ENCODE measurements at regions not wholly inside any gene's neighbourhood (a gene's known extent, or its start where the extent isn't known, plus 50 kb on each side); places are given as distances from the start of the nearest gene placed in this dataset.

DNA sequence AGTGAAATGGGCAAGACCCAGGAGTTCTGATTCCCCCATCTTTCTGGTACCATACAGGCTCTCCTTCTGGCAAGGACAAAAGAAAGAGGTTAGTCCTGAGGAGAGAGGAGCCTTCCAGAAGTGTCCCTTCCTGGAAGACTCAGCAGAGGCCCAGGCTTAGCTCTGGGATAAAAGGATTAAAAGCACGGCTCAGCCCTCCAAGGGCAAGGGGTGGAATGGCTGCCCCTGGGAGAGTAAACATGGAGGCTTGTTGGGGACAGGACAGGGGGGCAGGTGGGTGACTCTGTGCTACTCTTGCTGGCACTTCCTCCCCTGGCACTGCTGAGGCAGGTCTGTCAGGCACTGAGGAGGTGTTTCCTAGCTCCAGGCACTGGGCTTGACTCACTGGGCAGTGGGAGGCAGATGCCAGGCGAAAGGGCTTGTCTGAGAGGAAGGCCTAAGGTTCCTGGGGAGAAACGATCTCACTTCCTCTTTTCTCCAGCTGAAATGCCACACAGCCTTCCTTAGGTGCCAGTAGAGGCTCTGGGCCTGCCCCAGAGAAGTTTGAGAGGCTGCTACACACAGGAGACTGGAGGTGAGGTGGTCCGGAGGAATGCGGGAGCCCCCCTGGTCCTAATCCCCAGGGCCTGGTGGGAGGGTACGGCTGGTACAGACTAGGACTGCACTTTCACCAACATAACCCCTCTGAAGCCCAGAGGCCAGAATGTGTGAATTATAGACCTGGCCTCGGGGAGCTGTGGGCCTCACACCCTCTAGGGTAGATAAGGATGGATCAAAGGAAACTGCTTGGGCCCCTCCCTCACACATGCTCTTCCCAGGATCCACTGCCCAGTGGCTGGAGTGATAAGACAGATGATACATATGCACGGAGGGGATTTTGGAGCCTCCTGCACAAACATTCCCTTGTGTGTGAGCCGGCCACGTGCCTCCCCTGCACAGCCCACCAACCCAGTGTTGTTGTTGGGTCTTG is 63.2 kb upstream of the PODXL start:
- ChIA-PET POLR2A (no interaction called here), CTCF (interaction anchor here (1.1 to 1.4 kb wide), 2 partner anchors 9 to 35 kb away, joined by 3 to 4 read pairs; no protein-coding TSS in a partner anchor)
- no peak for DNase-seq (ENCODE audit: low read depth, low spot score)
- H3K4me3 ChIP-seq (ENCODE audit: low read depth, low read length) = no peak overlapping the region
- TF ChIP-seq, protein P1, sequence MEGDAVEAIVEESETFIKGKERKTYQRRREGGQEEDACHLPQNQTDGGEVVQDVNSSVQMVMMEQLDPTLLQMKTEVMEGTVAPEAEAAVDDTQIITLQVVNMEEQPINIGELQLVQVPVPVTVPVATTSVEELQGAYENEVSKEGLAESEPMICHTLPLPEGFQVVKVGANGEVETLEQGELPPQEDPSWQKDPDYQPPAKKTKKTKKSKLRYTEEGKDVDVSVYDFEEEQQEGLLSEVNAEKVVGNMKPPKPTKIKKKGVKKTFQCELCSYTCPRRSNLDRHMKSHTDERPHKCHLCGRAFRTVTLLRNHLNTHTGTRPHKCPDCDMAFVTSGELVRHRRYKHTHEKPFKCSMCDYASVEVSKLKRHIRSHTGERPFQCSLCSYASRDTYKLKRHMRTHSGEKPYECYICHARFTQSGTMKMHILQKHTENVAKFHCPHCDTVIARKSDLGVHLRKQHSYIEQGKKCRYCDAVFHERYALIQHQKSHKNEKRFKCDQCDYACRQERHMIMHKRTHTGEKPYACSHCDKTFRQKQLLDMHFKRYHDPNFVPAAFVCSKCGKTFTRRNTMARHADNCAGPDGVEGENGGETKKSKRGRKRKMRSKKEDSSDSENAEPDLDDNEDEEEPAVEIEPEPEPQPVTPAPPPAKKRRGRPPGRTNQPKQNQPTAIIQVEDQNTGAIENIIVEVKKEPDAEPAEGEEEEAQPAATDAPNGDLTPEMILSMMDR (IDR thresholded peaks at IDR 0.05; ENCODE audit: insufficient read depth, low read length, missing control alignments) = no peak

DNA sequence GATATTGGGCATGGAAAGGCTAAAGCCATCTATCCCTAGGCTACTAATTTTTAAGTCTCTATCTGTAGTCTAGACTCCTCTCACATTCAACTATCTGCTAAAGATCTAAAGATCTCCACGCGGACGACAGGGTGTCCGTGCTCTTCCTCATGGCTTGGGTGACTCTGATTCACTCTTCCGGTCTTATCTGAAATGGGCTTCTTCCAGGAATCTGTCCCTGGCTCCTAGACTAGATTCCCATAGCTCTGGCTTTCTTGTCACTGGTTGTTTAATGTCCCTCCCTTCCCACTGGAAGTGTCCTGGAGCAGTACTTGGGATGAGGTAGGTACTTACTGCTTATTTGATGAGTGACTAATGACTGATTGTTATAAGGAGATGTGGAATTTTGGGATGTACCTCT is 62.0 kb upstream of the PODXL start:
- TF ChIP-seq, protein P1 (IDR thresholded peaks at IDR 0.05; ENCODE audit: insufficient read depth, low read length, missing control alignments) = no peak
- ChIA-PET POLR2A (no interaction called here), CTCF (interaction anchor here (1.4 kb wide), 1 partner anchor 37 kb away, joined by 4 read pairs; no protein-coding TSS in a partner anchor)
- no peak overlapping the region for H3K4me3 ChIP-seq (ENCODE audit: low read depth, low read length)
- DNase-seq (ENCODE audit: low read depth, low spot score) = no peak

DNA sequence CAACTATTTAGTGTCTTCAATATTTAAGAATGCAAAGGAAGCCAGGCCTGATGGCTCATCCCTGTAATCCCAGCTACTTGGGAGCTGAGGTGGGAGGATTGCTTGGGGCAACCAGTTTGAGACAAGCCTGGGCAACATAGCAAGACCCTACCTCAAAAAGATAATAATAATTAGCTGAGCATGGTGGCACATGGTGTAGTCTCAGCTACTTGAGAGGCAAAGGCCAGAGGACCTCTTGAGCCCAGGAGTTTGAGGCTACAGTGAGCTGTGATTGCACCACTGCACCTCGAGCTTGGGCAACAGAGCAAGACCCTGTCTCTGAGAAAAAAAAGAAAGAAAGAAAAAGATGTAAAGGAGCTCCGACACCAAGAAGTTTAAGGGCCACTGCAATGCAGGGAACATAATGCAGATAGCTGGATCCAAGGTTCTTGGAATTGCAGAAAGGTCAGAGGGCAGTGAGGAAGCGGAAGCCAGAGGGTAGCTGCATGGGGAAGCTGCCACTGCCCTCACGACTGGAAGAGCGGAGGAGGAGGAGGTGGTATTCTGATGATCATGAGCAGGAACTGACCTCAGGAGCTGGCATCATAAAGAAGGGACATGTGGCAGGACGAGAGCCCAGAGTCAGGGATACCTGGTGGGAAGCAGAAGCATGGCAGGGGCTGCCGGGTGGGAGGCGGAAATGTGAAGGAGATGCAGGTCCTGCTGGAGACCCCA is 60.2 kb upstream of the PODXL start:
- H3K4me3 ChIP-seq (ENCODE audit: low read depth, low read length) = no peak overlapping the region
- ChIA-PET CTCF (interaction anchor here (0.8 to 1.5 kb wide), 3 partner anchors 9 to 109 kb away, joined by 3 to 6 read pairs (median 3); no protein-coding TSS in a partner anchor), POLR2A (no interaction called here)
- TF ChIP-seq, protein P1 (IDR thresholded peaks at IDR 0.05; ENCODE audit: insufficient read depth, low read length, missing control alignments) = no peak
- no peak for DNase-seq (ENCODE audit: low read depth, low spot score)

DNA sequence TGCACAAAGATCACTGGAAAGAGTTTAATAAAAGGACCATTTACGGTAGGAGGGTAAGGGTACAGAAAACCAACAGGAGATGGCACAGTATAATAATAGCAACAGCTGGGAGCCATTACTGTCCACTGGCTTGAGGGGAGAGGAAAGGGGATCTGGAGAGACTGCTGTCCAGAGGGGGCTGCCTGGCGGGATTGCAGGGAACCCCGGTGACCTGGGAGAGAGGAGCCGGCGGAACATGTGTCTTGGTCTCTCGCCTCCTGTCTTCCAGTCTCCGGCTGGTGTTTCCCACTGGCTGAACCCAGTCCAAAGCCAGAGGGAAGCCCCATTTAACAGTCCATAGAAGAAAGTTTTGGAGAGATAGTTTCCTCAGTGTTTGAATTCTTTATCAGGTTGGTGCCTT is 57.5 kb upstream of the PODXL start:
- TF ChIP-seq, protein P1 (IDR thresholded peaks at IDR 0.05; ENCODE audit: insufficient read depth, low read length, missing control alignments) = no peak
- ChIA-PET CTCF (no interaction called here), POLR2A (no interaction called here)
- no peak overlapping the region for H3K4me3 ChIP-seq (ENCODE audit: low read depth, low read length)
- DNase-seq (ENCODE audit: low read depth, low spot score) = no peak

DNA sequence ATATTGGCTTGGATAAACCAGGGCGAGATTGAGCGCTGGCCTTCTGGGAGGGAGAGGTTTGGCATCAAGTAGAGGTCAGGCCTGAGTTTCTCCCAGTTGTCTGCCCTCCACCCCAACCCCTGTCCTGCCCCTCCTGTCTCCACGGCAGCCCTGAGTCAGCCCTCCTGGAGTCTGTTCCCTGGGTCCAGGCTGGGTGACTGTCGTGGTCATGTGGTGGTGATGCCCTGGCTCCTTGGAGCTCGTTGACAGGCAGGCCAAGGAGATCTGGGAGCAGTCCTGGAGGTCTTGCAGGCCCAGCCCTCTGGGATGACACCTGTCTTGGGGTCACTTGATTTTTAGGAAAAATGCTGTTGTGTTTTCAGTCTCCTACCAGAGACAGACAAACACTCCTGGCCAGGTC is 53.6 kb upstream of the PODXL start:
- TF ChIP-seq, protein P1 (IDR thresholded peaks at IDR 0.05; ENCODE audit: insufficient read depth, low read length, missing control alignments) = no peak
- ChIA-PET POLR2A (no interaction called here), CTCF (interaction anchor here (1.2 kb wide), 1 partner anchor 9 kb away, joined by 3 read pairs; no protein-coding TSS in a partner anchor)
- no peak overlapping the region for H3K4me3 ChIP-seq (ENCODE audit: low read depth, low read length)
- DNase-seq (ENCODE audit: low read depth, low spot score) = no peak

DNA sequence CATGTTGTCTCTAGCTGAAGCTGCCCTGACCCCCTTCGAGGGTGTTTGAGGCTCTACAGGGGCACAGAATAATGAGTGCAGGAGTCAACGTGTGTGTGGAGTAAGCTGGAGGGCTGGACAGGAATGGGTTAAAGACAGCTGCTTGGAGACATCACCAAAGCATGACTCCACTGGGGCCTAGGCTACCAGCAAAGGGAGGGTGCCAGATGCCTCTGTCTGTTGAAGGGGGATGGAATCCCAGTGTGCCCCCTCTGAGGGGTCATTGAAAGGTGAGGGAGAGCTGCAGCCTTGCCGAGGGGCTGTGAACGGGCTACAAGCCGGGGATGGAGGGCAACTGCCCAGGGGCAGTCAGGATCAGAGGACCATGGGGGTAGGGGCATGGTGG is 51.7 kb upstream of the PODXL start:
- TF ChIP-seq, protein P1 (IDR thresholded peaks at IDR 0.05; ENCODE audit: insufficient read depth, low read length, missing control alignments) = no peak
- no peak overlapping the region for H3K4me3 ChIP-seq (ENCODE audit: low read depth, low read length)
- ChIA-PET POLR2A (no interaction called here), CTCF (interaction anchor here (0.8 kb wide), 1 partner anchor 95 kb away, joined by 3 read pairs; no protein-coding TSS in a partner anchor)
- no peak for DNase-seq (ENCODE audit: low read depth, low spot score)

Measured in AG04449 (cell line).